GM12878 (cell line): ENCODE measurements at regions not wholly inside any gene's neighbourhood (a gene's known extent, or its start where the extent isn't known, plus 50 kb on each side); places are given as distances from the start of the nearest gene placed in this dataset.

Source experiments
- ATAC-seq: fragments of 200-7000 bp; cut with Tn5 transposase; 3 replicates; pipeline ENCODE4 v1.9.1; 2020; ENCODE audit warnings: mild to moderate bottlenecking, moderate library complexity
- BruUV-seq: library from RNA; stranded (reverse); fragments of 400-500 nt; replicated peaks from 2 replicates; lab custom pipeline; 2021; lab: Mats Ljungman, UMichigan
- CTCF ChIA-PET: fragments of 300-600 bp; sonication (Branson Sonifier 250); formaldehyde crosslinking; extraction: SDS; loops from one replicate; lab custom pipeline; 2021; ENCODE audit warnings: inconsistent platforms; lab: Yijun Ruan, JAX
- POLR2A ChIA-PET: fragments of 350-600 bp; formaldehyde crosslinking; extraction: SDS; loops from one replicate; lab custom pipeline; 2021; ENCODE audit warnings: inconsistent platforms; lab: Charles Lee
- RAD21 ChIA-PET: fragments of 300-600 bp; sonication (Branson Sonifier 250); formaldehyde crosslinking; loops from one replicate; lab custom pipeline; 2023; ENCODE audit warnings: antibody characterized with exemption; ENCODE audit not compliant: unreplicated experiment; lab: Charles Lee
- SMC1A ChIA-PET: fragments of 300-600 bp; sonication (Branson Sonifier 250); formaldehyde crosslinking; loops from one replicate; lab custom pipeline; 2023; ENCODE audit not compliant: unreplicated experiment, uncharacterized antibody; lab: Charles Lee
- DNase-seq: peaks from one replicate; pipeline ENCODE4 v3.0.0-alpha.2; 2011; ENCODE audit warnings: low read depth, low spot score
- FAIRE-seq: peaks from 3 replicates; lab custom pipeline; 2011; peaks lifted over from hg19 to GRCh38; lab: Jason Lieb, UNC
- H2AFZ ChIP-seq: 2 replicates; pipeline ENCODE4 v1.6.0; 2011; ENCODE audit warnings: low read depth, low read length, control low read depth; ENCODE audit not compliant: control insufficient read depth
- H3K27ac ChIP-seq: 2 replicates; pipeline ENCODE4 v1.5.1; 2011; ENCODE audit warnings: control low read depth; ENCODE audit not compliant: control insufficient read depth, insufficient read depth
- H3K27me3 ChIP-seq, 2 experiments: replicated peaks in 1 of 2; 2 replicates each; pipeline versions ENCODE4 v1.6.0 to v1.6.1; 2011; ENCODE audit warnings: low read length in 1 of 2; ENCODE audit not compliant: control insufficient read depth in 2 of 2, insufficient read depth in 2 of 2
- H3K36me3 ChIP-seq, 2 experiments: 2 replicates each; pipeline ENCODE4 v1.5.1; 2011; ENCODE audit warnings: low read length in 1 of 2; ENCODE audit not compliant: control insufficient read depth in 2 of 2, insufficient read depth in 2 of 2
- H3K4me1 ChIP-seq: 2 replicates; pipeline ENCODE4 v1.6.1; 2011; ENCODE audit warnings: mild to moderate bottlenecking, low read length, moderate library complexity, mixed read lengths; ENCODE audit not compliant: control insufficient read depth, insufficient read depth
- H3K4me2 ChIP-seq: 2 replicates; pipeline ENCODE4 v1.6.0; 2011; ENCODE audit warnings: control low read depth; ENCODE audit not compliant: control insufficient read depth, insufficient read depth
- H3K4me3 ChIP-seq: fragments of 200-600 bp; sonication (generic); 2 replicates; pipeline ENCODE4 v1.5.1; 2016
- H3K79me2 ChIP-seq: 2 replicates; pipeline ENCODE4 v1.6.0; 2011; ENCODE audit warnings: low read length; ENCODE audit not compliant: control insufficient read depth, insufficient read depth
- H3K9ac ChIP-seq: 2 replicates; pipeline ENCODE4 v1.8.0; 2011; ENCODE audit warnings: low read length, control low read depth, mixed read lengths; ENCODE audit not compliant: control insufficient read depth, insufficient read depth
- H3K9me3 ChIP-seq: replicated peaks from 3 replicates; pipeline ENCODE4 v1.5.1; 2011; ENCODE audit warnings: mild to moderate bottlenecking, low read length; ENCODE audit not compliant: control insufficient read depth, insufficient read depth
- H4K20me1 ChIP-seq: 2 replicates; pipeline ENCODE4 v1.6.0; 2011; ENCODE audit not compliant: control insufficient read depth, insufficient read depth
- BRCA1 ChIP-seq: IDR thresholded peaks from 2 replicates; pipeline ENCODE4 v1.6.1; 2011; ENCODE audit warnings: low read depth, low read length, improper control_type of control experiment
- EGR1 ChIP-seq, 2 experiments: IDR thresholded peaks; 1 replicate in 1 of 2; 2 replicates in 1 of 2; pipeline ENCODE4 v1.6.1; 2011 to 2012; ENCODE audit warnings: low read depth in 2 of 2, low read length in 2 of 2, borderline replicate concordance in 1 of 2, mild to moderate bottlenecking in 1 of 2, moderate library complexity in 1 of 2
- EP300 ChIP-seq, 2 experiments: fragments of 150-350 bp in 1 of 2; IDR thresholded peaks; 2 replicates each; pipeline ENCODE4 v1.6.1; 2011 to 2012; ENCODE audit warnings: low read depth in 2 of 2, low read length in 2 of 2, borderline replicate concordance in 1 of 2, improper control_type of control experiment in 1 of 2, inconsistent platforms in 1 of 2; ENCODE audit not compliant: control insufficient read depth in 1 of 2
- FOXM1 ChIP-seq: IDR thresholded peaks from 2 replicates; pipeline ENCODE4 v1.6.1; 2012; ENCODE audit warnings: low read depth, mild to moderate bottlenecking, inconsistent platforms, low read length, moderate library complexity
- GATAD2B ChIP-seq: fragments of 450-650 bp; conservative IDR thresholded peaks from 2 replicates; pipeline ENCODE4 v1.6.1; 2017; ENCODE audit warnings: low read depth, mild to moderate bottlenecking, moderate library complexity
- IRF4 ChIP-seq: IDR thresholded peaks from 2 replicates; pipeline ENCODE4 v1.6.1; 2011; ENCODE audit warnings: low read depth, low read length
- POLR2AphosphoS2 ChIP-seq: IDR thresholded peaks from 2 replicates; pipeline ENCODE4 v1.6.1; 2011; ENCODE audit warnings: low read depth, mild to moderate bottlenecking, low read length, improper control_type of control experiment, moderate library complexity
- RCOR1 ChIP-seq: conservative IDR thresholded peaks from 2 replicates; pipeline ENCODE4 v1.6.1; 2012; ENCODE audit warnings: low read depth, low read length, improper control_type of control experiment
- RELA ChIP-seq: fragments of 450-650 bp; IDR thresholded peaks from 2 replicates; pipeline ENCODE4 v1.8.0; 2014; ENCODE audit warnings: borderline replicate concordance; ENCODE audit not compliant: partially characterized antibody
- RFX5 ChIP-seq: IDR thresholded peaks from 2 replicates; pipeline ENCODE4 v1.6.1; 2011; ENCODE audit warnings: low read depth, low read length, improper control_type of control experiment
- SIX5 ChIP-seq: IDR thresholded peaks from 2 replicates; pipeline ENCODE4 v1.6.1; 2011; ENCODE audit warnings: mild to moderate bottlenecking, low read depth, low read length, moderate library complexity; ENCODE audit not compliant: severe bottlenecking
- SPI1 ChIP-seq: IDR thresholded peaks from 2 replicates; pipeline ENCODE4 v1.6.1; 2011; ENCODE audit warnings: low read depth, mild to moderate bottlenecking, low read length, moderate library complexity, borderline replicate concordance; ENCODE audit not compliant: insufficient read depth
- STAT1 ChIP-seq: fragments of 450-650 bp; conservative IDR thresholded peaks from 2 replicates; pipeline ENCODE4 v1.6.1; 2014; ENCODE audit warnings: antibody characterized with exemption, mild to moderate bottlenecking
- TCF3 ChIP-seq: IDR thresholded peaks from 2 replicates; pipeline ENCODE4 v1.6.1; 2012; ENCODE audit warnings: low read depth, mild to moderate bottlenecking, low read length, borderline replicate concordance; ENCODE audit not compliant: insufficient read depth
- ZNF24 ChIP-seq: fragments of 450-650 bp; IDR thresholded peaks from 2 replicates; pipeline ENCODE4 v1.6.1; 2017; ENCODE audit warnings: antibody characterized with exemption, mild to moderate bottlenecking
- WGBS: methylation state at CpG from one replicate; pipeline ENCODE4 v1.1.6; 2016; ENCODE audit warnings: low lambda C conversion rate; ENCODE audit not compliant: insufficient replicate concordance, insufficient coverage; ENCODE audit errors: missing lambda C conversion rate; 5-methylcytosine and 5-hydroxymethylcytosine counted together
- in situ Hi-C: fragments of 300-500 bp; cut with MboI; formaldehyde crosslinking; loops from 9 replicates; pipeline ENCODE4 v1.14.3; 2018; ENCODE audit warnings: mixed read lengths
- intact Hi-C: fragments of 100-400 bp; cut with micrococcal nuclease; formaldehyde crosslinking; loops from one replicate; pipeline ENCODE4 v1.14.2; 2022; ENCODE audit not compliant: unreplicated experiment
- TF ChIP-seq, protein P1 (sequence below): fragments of 450-650 bp; IDR thresholded peaks from 2 replicates; pipeline ENCODE4 v1.6.1; 2016; ENCODE audit warnings: mild to moderate bottlenecking, moderate library complexity, borderline replicate concordance

GRCh38 chr13:106103779-106104178 lies 431.7 kb downstream of the EFNB2 start:
- intact Hi-C loops (no loop called here), in situ Hi-C loops (no loop called here)
- no peak overlapping the region for H3K4me2 ChIP-seq
- no peak for FAIRE-seq
- H3K9me3 ChIP-seq = no peaks in the 10 kb centered on the region
- no peaks in the 10 kb centered on the region for H4K20me1 ChIP-seq
- WGBS = 58% methylated on average over 10 of the region's 10 CpGs
- ChIA-PET CTCF (no interaction called here), RAD21 (no interaction called here), SMC1A (interaction anchor here (0.6 kb wide), 1 partner anchor 517 kb away, joined by 4 read pairs; no protein-coding TSS in a partner anchor), POLR2A (interaction anchor here (1.0 kb wide), 1 partner anchor 296 kb away, joined by 3 read pairs; no protein-coding TSS in a partner anchor)
- BruUV-seq = no TSS peak
- no peak overlapping the region for H3K27ac ChIP-seq
- no peaks in the 10 kb centered on the region for H3K4me1 ChIP-seq
- no peaks in the 10 kb centered on the region for H3K36me3 ChIP-seq
- no peak overlapping the region for H3K4me3 ChIP-seq
- H3K27me3 ChIP-seq = no peaks in the 10 kb centered on the region
- H3K79me2 ChIP-seq = no peaks in the 10 kb centered on the region
- no peak for ATAC-seq
- H2AFZ ChIP-seq = no peak overlapping the region
- H3K9ac ChIP-seq = no peak overlapping the region
- TF ChIP-seq RELA (no peak), GATAD2B (no peak), STAT1 (no peak), TCF3 (no peak), POLR2AphosphoS2 (no peak), BRCA1 (no peak)
- no peak for DNase-seq

GRCh38 chr13:106102786-106103185 lies 432.7 kb downstream of the EFNB2 start:
- DNase-seq = no peak
- no peak overlapping the region for H3K4me3 ChIP-seq
- ChIA-PET CTCF (no interaction called here), SMC1A (no interaction called here), POLR2A (no interaction called here), RAD21 (no interaction called here)
- no peak overlapping the region for H3K9ac ChIP-seq
- no peaks in the 10 kb centered on the region for H3K27me3 ChIP-seq
- BruUV-seq = no TSS peak
- H3K4me2 ChIP-seq = no peak overlapping the region
- H3K9me3 ChIP-seq = no peaks in the 10 kb centered on the region
- in situ Hi-C loops = no loop called here
- H2AFZ ChIP-seq = no peak overlapping the region
- no peaks in the 10 kb centered on the region for H3K4me1 ChIP-seq
- intact Hi-C loops = no loop called here
- no peaks in the 10 kb centered on the region for H4K20me1 ChIP-seq
- H3K79me2 ChIP-seq = no peaks in the 10 kb centered on the region
- ATAC-seq = no peak
- H3K36me3 ChIP-seq = no peaks in the 10 kb centered on the region
- 22% methylated on average over 4 of the region's 4 CpGs for WGBS
- no peak overlapping the region for H3K27ac ChIP-seq
- FAIRE-seq = no peak
- no peak for TF ChIP-seq IRF4
- TF ChIP-seq ZNF24 = no peak
- no peak for TF ChIP-seq SIX5
- no peak for TF ChIP-seq RCOR1
- TF ChIP-seq FOXM1 = no peak
- TF ChIP-seq, protein P1, sequence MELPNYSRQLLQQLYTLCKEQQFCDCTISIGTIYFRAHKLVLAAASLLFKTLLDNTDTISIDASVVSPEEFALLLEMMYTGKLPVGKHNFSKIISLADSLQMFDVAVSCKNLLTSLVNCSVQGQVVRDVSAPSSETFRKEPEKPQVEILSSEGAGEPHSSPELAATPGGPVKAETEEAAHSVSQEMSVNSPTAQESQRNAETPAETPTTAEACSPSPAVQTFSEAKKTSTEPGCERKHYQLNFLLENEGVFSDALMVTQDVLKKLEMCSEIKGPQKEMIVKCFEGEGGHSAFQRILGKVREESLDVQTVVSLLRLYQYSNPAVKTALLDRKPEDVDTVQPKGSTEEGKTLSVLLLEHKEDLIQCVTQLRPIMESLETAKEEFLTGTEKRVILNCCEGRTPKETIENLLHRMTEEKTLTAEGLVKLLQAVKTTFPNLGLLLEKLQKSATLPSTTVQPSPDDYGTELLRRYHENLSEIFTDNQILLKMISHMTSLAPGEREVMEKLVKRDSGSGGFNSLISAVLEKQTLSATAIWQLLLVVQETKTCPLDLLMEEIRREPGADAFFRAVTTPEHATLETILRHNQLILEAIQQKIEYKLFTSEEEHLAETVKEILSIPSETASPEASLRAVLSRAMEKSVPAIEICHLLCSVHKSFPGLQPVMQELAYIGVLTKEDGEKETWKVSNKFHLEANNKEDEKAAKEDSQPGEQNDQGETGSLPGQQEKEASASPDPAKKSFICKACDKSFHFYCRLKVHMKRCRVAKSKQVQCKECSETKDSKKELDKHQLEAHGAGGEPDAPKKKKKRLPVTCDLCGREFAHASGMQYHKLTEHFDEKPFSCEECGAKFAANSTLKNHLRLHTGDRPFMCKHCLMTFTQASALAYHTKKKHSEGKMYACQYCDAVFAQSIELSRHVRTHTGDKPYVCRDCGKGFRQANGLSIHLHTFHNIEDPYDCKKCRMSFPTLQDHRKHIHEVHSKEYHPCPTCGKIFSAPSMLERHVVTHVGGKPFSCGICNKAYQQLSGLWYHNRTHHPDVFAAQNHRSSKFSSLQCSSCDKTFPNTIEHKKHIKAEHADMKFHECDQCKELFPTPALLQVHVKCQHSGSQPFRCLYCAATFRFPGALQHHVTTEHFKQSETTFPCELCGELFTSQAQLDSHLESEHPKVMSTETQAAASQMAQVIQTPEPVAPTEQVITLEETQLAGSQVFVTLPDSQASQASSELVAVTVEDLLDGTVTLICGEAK = no peak
- no peak for TF ChIP-seq SPI1
- no peak for TF ChIP-seq EP300 (IDR thresholded peaks at IDR 0.05; ENCODE audit: borderline replicate concordance in 1 of 2, control insufficient read depth in 1 of 2, low read depth in 2 of 2, low read length in 2 of 2)
- no peak for TF ChIP-seq RFX5
- TF ChIP-seq EGR1 (IDR thresholded peaks at IDR 0.05; ENCODE audit: borderline replicate concordance in 1 of 2, low read depth in 2 of 2, low read length in 2 of 2) = no peak
